SK-N-SH (cell line): ENCODE measurements at regions not wholly inside any gene's neighbourhood (a gene's known extent, or its start where the extent isn't known, plus 50 kb on each side); places are given as distances from the start of the nearest gene placed in this dataset.

Source experiments
- CTCF ChIA-PET: fragments of 300-600, 350-600 bp; formaldehyde crosslinking; extraction: SDS; loops from one replicate; lab custom pipeline; 2021; lab: Yijun Ruan, JAX
- POLR2A ChIA-PET: fragments of 350-600 bp; sonication (Branson Sonifier 250); formaldehyde crosslinking; extraction: SDS; loops from one replicate; lab custom pipeline; 2020; ENCODE audit warnings: antibody characterized with exemption, inconsistent platforms; lab: Yijun Ruan, JAX
- DNase-seq: peaks from one replicate; pipeline ENCODE4 v3.0.0; 2012
- H2AFZ ChIP-seq: fragments of 200-600 bp; sonication (generic); 2 replicates; pipeline ENCODE4 v1.8.1; 2016; ENCODE audit warnings: antibody characterized with exemption, mild to moderate bottlenecking, low read depth
- H3F3A ChIP-seq: fragments of 200-600 bp; sonication (generic); replicated peaks from 2 replicates; pipeline ENCODE3; 2016; ENCODE audit warnings: antibody characterized with exemption, mild to moderate bottlenecking; ENCODE audit not compliant: insufficient read depth
- H3K27ac ChIP-seq, 2 experiments: fragments of 200-500 bp in 1 of 2; fragments of 200-600 bp in 1 of 2; sonication (Bioruptor generic) in 1 of 2; sonication (generic), shearing (Covaris generic) in 1 of 2; 2 replicates each; pipeline versions ENCODE4 v1.5.1 to v1.6.1; 2014 to 2016; ENCODE audit warnings: low read depth in 2 of 2, inconsistent platforms in 1 of 2, low read length in 1 of 2, mild to moderate bottlenecking in 1 of 2, mixed read lengths in 1 of 2
- H3K27me3 ChIP-seq: fragments of 200-600 bp; sonication (generic), shearing (Covaris generic); 2 replicates; pipeline ENCODE4 v1.6.1; 2016; ENCODE audit warnings: mixed run types; ENCODE audit not compliant: insufficient read depth
- H3K36me3 ChIP-seq, 2 experiments: fragments of 200-500 bp in 1 of 2; fragments of 200-600 bp in 1 of 2; sonication (Bioruptor generic) in 1 of 2; sonication (generic) in 1 of 2; replicated peaks in 1 of 2; 2 replicates each; pipeline versions ENCODE3 to v1.5.1; 2014 to 2016; ENCODE audit warnings: low read length in 1 of 2, mild to moderate bottlenecking in 1 of 2; ENCODE audit not compliant: insufficient read depth in 2 of 2, control insufficient read depth in 1 of 2
- H3K4me1 ChIP-seq, 2 experiments: fragments of 200-500 bp in 1 of 2; fragments of 200-600 bp in 1 of 2; sonication (Bioruptor generic) in 1 of 2; sonication (generic), shearing (Covaris generic) in 1 of 2; 2 replicates each; pipeline versions ENCODE4 v1.5.1 to v1.6.1; 2014 to 2016; ENCODE audit warnings: low read depth in 1 of 2, low read length in 1 of 2, mixed run types in 1 of 2; ENCODE audit not compliant: insufficient read depth in 2 of 2, control insufficient read depth in 1 of 2
- H3K4me2 ChIP-seq: fragments of 200-600 bp; sonication (generic), shearing (Covaris generic); 2 replicates; pipeline ENCODE4 v1.6.1; 2017; ENCODE audit warnings: mixed run types
- H3K4me3 ChIP-seq, 2 experiments: fragments of 200-500 bp in 1 of 2; fragments of 200-600 bp in 1 of 2; sonication (Bioruptor generic) in 1 of 2; sonication (generic), shearing (Covaris generic) in 1 of 2; 2 replicates each; pipeline versions ENCODE4 v1.5.1 to v1.8.1; 2014 to 2016; ENCODE audit warnings: low read depth in 2 of 2, inconsistent platforms in 1 of 2, low read length in 1 of 2, mild to moderate bottlenecking in 1 of 2, mixed read lengths in 1 of 2, moderate library complexity in 1 of 2
- H3K79me2 ChIP-seq: fragments of 200-600 bp; sonication (generic); 2 replicates; pipeline ENCODE4 v1.8.1; 2017; ENCODE audit warnings: mild to moderate bottlenecking; ENCODE audit not compliant: insufficient read depth
- H3K9ac ChIP-seq: fragments of 200-600 bp; sonication (generic); 2 replicates; pipeline ENCODE4 v1.6.1; 2017; ENCODE audit warnings: mixed run types
- H3K9me2 ChIP-seq: fragments of 200-600 bp; sonication (generic); 2 replicates; pipeline ENCODE4 v1.6.1; 2017; ENCODE audit warnings: mixed run types
- H3K9me3 ChIP-seq: fragments of 200-600 bp; sonication (generic); 2 replicates; pipeline ENCODE4 v1.6.1; 2017; ENCODE audit warnings: mixed run types, mild to moderate bottlenecking, moderate library complexity
- H4K20me1 ChIP-seq: fragments of 200-600 bp; sonication (generic); 2 replicates; pipeline ENCODE4 v1.6.1; 2017; ENCODE audit warnings: mild to moderate bottlenecking, mixed run types; ENCODE audit not compliant: insufficient read depth
- CTCF ChIP-seq: fragments of 200-600 bp; sonication (generic); IDR thresholded peaks from 2 replicates; pipeline ENCODE4 v1.6.1; 2017; ENCODE audit warnings: antibody characterized with exemption, mild to moderate bottlenecking, moderate library complexity
- GATA2 ChIP-seq: sonication (generic); formaldehyde crosslinking; IDR thresholded peaks from 2 replicates; pipeline ENCODE4 v1.5.0; 2020; ENCODE audit warnings: mild to moderate bottlenecking, missing genetic modification reagents
- JUND ChIP-seq: IDR thresholded peaks from 2 replicates; pipeline ENCODE4 v1.4.0; 2012
- MAX ChIP-seq: IDR thresholded peaks from 2 replicates; pipeline ENCODE4 v1.4.0; 2012; ENCODE audit warnings: low read depth
- MEF2A ChIP-seq: IDR thresholded peaks from 2 replicates; pipeline ENCODE4 v1.4.0; 2012; ENCODE audit warnings: low read depth, borderline replicate concordance
- MXI1 ChIP-seq: IDR thresholded peaks from 2 replicates; pipeline ENCODE4 v1.6.1; 2012; ENCODE audit warnings: mild to moderate bottlenecking, low read depth, low read length, improper control_type of control experiment
- SIN3A ChIP-seq: IDR thresholded peaks from 2 replicates; pipeline ENCODE4 v1.6.1; 2012; ENCODE audit warnings: low read depth, mild to moderate bottlenecking, low read length, moderate library complexity, borderline replicate concordance
- SMC3 ChIP-seq: IDR thresholded peaks from 2 replicates; pipeline ENCODE4 v1.6.1; 2012; ENCODE audit warnings: low read depth, low read length, improper control_type of control experiment
- TAF1 ChIP-seq: IDR thresholded peaks from 2 replicates; pipeline ENCODE4 v1.6.1; 2012; ENCODE audit warnings: low read depth, mild to moderate bottlenecking, low read length, moderate library complexity, borderline replicate concordance
- TEAD4 ChIP-seq: IDR thresholded peaks from 2 replicates; pipeline ENCODE4 v1.4.0; 2012; ENCODE audit warnings: mild to moderate bottlenecking, borderline replicate concordance; ENCODE audit not compliant: insufficient read depth
- ZBTB33 ChIP-seq: IDR thresholded peaks from 2 replicates; pipeline ENCODE4 v1.4.0; 2012; ENCODE audit warnings: low read depth, borderline replicate concordance
- WGBS: methylation state at CpG from one replicate; pipeline ENCODE4 v1.1.6; 2017; ENCODE audit warnings: low lambda C conversion rate; 5-methylcytosine and 5-hydroxymethylcytosine counted together

DNA sequence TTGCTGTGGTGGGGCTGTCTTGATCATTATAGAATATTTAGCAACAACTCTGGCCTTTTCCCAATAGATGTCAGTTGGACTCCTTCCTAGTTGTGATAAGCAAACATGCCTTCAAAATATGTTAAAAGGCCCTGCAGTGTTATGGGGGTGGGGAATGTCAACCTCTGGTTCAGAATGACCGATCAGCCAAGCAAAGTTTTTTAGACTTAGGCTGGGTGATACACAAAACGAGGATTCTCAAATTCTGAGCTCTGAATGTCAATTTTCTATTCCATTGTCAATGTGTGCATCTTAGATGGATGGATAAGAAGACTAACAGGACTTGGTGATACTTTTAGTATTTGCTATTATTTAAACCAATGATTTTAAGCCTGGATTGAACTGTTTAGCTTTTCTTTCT, 940.0 kb upstream of the GRIA3 start:
- no peaks in the 10 kb centered on the region for H3K4me1 ChIP-seq
- no peaks in the 10 kb centered on the region for H3K9me3 ChIP-seq
- TF ChIP-seq MAX (no peak), SIN3A (no peak), CTCF (no peak), TAF1 (no peak), GATA2 (CRISPR knock-in tag) (no peak), MEF2A (no peak), TEAD4 (no peak), ZBTB33 (no peak)
- no peak for DNase-seq
- CTCF ChIA-PET = no interaction called here
- no peak overlapping the region for H3K4me3 ChIP-seq
- H3K27me3 ChIP-seq = no peaks in the 10 kb centered on the region
- H3K4me2 ChIP-seq = no peak overlapping the region
- no peaks in the 10 kb centered on the region for H3F3A ChIP-seq
- no peaks in the 10 kb centered on the region for H3K36me3 ChIP-seq
- no peak overlapping the region for H2AFZ ChIP-seq
- no peak overlapping the region for H3K27ac ChIP-seq
- no peaks in the 10 kb centered on the region for H3K79me2 ChIP-seq
- H3K9ac ChIP-seq = no peak overlapping the region
- no peaks in the 10 kb centered on the region for H4K20me1 ChIP-seq
- 4% methylated on average over 2 of the region's 2 CpGs for WGBS
- POLR2A ChIA-PET = no interaction called here
- no peaks in the 10 kb centered on the region for H3K9me2 ChIP-seq

DNA sequence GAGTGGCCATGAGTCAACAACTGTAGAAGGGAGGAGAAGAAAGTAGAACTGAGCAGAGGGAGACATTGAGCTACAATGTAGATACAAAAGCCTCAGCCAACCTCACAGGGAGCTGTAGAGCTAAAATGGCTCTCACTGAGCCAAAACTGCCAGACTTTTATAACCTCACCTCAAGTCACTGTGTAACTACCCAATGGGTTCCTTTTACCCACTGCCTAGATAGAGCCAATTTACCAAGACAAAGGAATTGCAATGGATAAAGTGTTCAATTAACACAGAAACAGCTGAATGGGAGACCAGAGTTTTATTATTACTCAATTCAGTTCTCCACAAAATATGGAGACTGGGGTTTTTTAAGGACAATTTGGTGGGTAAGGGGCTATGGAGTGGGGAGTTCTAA, 938.9 kb upstream of the GRIA3 start:
- Histone ChIP-seq H3K4me3 (no peak overlapping the region), H3K9me3 (no peaks in the 10 kb centered on the region), H3K79me2 (no peaks in the 10 kb centered on the region), H3K36me3 (no peaks in the 10 kb centered on the region), H3K4me1 (no peaks in the 10 kb centered on the region), H3K9me2 (no peaks in the 10 kb centered on the region), H3K27ac (no peak overlapping the region), H2AFZ (no peak overlapping the region), H4K20me1 (no peaks in the 10 kb centered on the region), H3K4me2 (no peak overlapping the region), H3F3A (no peaks in the 10 kb centered on the region), H3K9ac (no peak overlapping the region), H3K27me3 (no peaks in the 10 kb centered on the region)
- ChIA-PET POLR2A (no interaction called here), CTCF (no interaction called here)
- TF ChIP-seq MAX (no peak), JUND (no peak), MEF2A (no peak), SMC3 (no peak), TAF1 (no peak), MXI1 (no peak), SIN3A (no peak)
- no peak for DNase-seq
